H1 (cell line): ENCODE measurements at regions not wholly inside any gene's neighbourhood (a gene's known extent, or its start where the extent isn't known, plus 50 kb on each side); places are given as distances from the start of the nearest gene placed in this dataset.

ENCODE experiments used
- HDAC2 ChIP-seq, 2 experiments: fragments of 300-600 bp in 1 of 2; sonication (generic) in 1 of 2; IDR thresholded peaks; 2 replicates each; pipeline ENCODE4 v1.6.1; 2011 to 2012; ENCODE audit warnings: low read depth in 2 of 2, low read length in 2 of 2, mild to moderate bottlenecking in 2 of 2, moderate library complexity in 2 of 2, borderline replicate concordance in 1 of 2, inconsistent platforms in 1 of 2
- JUN ChIP-seq: IDR thresholded peaks from 2 replicates; pipeline ENCODE4 v1.6.1; 2011; ENCODE audit warnings: low read depth, mild to moderate bottlenecking, improper control_type of control experiment, low read length
- RFX5 ChIP-seq: IDR thresholded peaks from 2 replicates; pipeline ENCODE4 v1.6.1; 2011; ENCODE audit warnings: low read depth, low read length, improper control_type of control experiment, borderline replicate concordance
- RXRA ChIP-seq: IDR thresholded peaks from 2 replicates; pipeline ENCODE4 v1.6.1; 2011; ENCODE audit warnings: low read depth, mild to moderate bottlenecking, low read length, moderate library complexity; ENCODE audit not compliant: insufficient read depth

GRCh38 chr2:136402281-136402680 is 284.3 kb upstream of the CXCR4 start (continued):
- TF ChIP-seq RXRA (no peak), HDAC2 (IDR thresholded peaks at IDR 0.05; ENCODE audit: borderline replicate concordance in 1 of 2, low read depth in 2 of 2, low read length in 2 of 2) (no peak), RFX5 (no peak), JUN (no peak)
- TF ChIP-seq, all 59 proteins: peak for 0
